Testis (tissue), 2 donors: ENCODE measurements at regions not wholly inside any gene's neighbourhood (a gene's known extent, or its start where the extent isn't known, plus 50 kb on each side); places are given as distances from the start of the nearest gene placed in this dataset.

Source experiments
- POLR2A ChIP-seq: fragments of 450-650 bp; IDR thresholded peaks from one replicate; pipeline ENCODE4 v1.6.1; 2017; ENCODE audit warnings: antibody characterized with exemption, mild to moderate bottlenecking, moderate library complexity
- TF ChIP-seq, protein P1 (sequence below), 3 experiments: fragments of 450-650 bp in 2 of 3; fragments of 200-600 bp in 1 of 3; sonication (generic) in 1 of 3; IDR thresholded peaks; one replicate each; pipeline ENCODE4 v1.5.1; 2016 to 2019; ENCODE audit warnings: antibody characterized with exemption in 3 of 3, mild to moderate bottlenecking in 2 of 3, moderate library complexity in 1 of 3

GRCh38 chr15:84103345-84103744 is 132.2 kb upstream of the GOLGA6L4 start:
- no peak for TF ChIP-seq POLR2A
- TF ChIP-seq, protein P1, sequence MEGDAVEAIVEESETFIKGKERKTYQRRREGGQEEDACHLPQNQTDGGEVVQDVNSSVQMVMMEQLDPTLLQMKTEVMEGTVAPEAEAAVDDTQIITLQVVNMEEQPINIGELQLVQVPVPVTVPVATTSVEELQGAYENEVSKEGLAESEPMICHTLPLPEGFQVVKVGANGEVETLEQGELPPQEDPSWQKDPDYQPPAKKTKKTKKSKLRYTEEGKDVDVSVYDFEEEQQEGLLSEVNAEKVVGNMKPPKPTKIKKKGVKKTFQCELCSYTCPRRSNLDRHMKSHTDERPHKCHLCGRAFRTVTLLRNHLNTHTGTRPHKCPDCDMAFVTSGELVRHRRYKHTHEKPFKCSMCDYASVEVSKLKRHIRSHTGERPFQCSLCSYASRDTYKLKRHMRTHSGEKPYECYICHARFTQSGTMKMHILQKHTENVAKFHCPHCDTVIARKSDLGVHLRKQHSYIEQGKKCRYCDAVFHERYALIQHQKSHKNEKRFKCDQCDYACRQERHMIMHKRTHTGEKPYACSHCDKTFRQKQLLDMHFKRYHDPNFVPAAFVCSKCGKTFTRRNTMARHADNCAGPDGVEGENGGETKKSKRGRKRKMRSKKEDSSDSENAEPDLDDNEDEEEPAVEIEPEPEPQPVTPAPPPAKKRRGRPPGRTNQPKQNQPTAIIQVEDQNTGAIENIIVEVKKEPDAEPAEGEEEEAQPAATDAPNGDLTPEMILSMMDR (IDR thresholded peaks at IDR 0.05) = no peak
